Gastroesophageal sphincter (tissue), 3 donors: ENCODE measurements at regions not wholly inside any gene's neighbourhood (a gene's known extent, or its start where the extent isn't known, plus 50 kb on each side); places are given as distances from the start of the nearest gene placed in this dataset.

Source experiments
- CTCF ChIP-seq, 4 experiments: fragments of 200-600 bp in 2 of 4; fragments of 450-650 bp in 2 of 4; sonication (generic) in 1 of 4; IDR thresholded peaks; one replicate each; pipeline ENCODE4 v1.5.1; 2017 to 2019; ENCODE audit warnings: antibody characterized with exemption in 4 of 4, mild to moderate bottlenecking in 2 of 4, moderate library complexity in 2 of 4
- POLR2AphosphoS5 ChIP-seq: sonication (generic); formaldehyde crosslinking; IDR thresholded peaks from one replicate; pipeline ENCODE4 v1.6.1; 2017; ENCODE audit warnings: antibody characterized with exemption

- TF ChIP-seq CTCF (IDR thresholded peaks at IDR 0.05) (no peak), POLR2AphosphoS5 (no peak)
These were observed 1207.4 kb downstream of the ADGRL3 start for GRCh38 chr4:62407534-62407933.
